Fibroblast of skin of scalp (primary cell): ENCODE measurements at regions not wholly inside any gene's neighbourhood (a gene's known extent, or its start where the extent isn't known, plus 50 kb on each side); places are given as distances from the start of the nearest gene placed in this dataset.
A peak's percentile ranks its signal among the peaks of the same experiment; 100 is the strongest.

Experiments used
- DNase-seq: peaks from one replicate; pipeline ENCODE4 v3.0.0-alpha.2; 2013

DNA sequence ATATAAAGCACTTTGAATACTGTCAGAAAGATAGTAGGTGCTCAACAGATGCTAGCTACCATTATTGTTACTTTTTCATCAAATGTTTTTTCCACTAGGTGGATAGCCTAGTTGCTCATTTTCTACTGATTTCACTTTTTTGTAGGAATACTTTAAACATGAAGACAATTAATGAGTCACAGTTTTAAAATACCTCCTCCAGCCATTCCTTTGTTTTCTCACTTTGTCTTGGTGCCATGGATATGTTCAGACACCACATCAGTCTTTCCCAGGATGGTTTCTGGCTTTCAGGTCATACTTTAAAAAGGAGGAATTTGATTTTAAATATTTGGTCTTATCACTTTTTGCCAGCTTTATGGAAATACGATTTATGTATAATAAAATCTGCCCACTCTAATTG lies 147.1 kb upstream of the MGMT start:
- DNase-seq: no peak

DNA sequence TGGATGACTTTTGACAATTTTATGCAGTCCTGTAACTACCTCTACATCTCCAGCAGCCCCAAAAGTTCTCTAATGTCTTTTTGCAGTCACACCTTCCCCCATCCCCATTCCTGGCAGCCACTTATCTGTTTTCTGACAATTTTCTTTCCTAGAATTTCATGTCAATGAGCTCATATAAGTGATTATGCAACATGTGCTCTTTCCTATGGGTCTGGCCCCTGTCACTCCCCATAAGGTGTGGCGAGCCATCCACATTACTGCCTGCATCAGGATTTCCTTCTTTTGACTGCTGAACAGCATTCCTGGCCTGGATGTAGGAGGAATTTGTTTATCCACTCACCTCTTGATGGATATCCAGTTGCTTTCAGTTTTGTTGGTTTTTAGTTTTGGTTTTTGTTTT lies 146.7 kb upstream of the MGMT start:
- DNase-seq: no peak

DNA sequence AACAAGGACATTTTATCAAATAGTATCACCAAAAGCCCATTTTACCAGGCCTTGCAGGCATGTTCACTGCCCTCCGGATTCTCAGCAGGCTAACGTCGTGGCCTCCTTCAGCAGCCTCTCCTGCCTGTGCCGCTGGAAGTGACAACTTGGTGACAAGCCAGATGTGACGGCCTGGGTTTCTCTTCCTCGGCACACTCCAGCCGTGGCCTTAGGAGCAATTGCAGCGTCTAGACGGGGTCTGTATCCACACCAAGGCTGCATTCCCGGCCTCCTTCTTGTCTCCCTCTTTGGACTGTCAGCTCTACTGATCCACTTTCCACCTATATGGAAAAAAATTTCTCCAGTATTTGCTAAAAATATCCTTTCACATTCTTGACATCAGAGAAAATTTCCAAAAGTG lies 145.3 kb upstream of the MGMT start:
- DNase-seq: no peak

DNA sequence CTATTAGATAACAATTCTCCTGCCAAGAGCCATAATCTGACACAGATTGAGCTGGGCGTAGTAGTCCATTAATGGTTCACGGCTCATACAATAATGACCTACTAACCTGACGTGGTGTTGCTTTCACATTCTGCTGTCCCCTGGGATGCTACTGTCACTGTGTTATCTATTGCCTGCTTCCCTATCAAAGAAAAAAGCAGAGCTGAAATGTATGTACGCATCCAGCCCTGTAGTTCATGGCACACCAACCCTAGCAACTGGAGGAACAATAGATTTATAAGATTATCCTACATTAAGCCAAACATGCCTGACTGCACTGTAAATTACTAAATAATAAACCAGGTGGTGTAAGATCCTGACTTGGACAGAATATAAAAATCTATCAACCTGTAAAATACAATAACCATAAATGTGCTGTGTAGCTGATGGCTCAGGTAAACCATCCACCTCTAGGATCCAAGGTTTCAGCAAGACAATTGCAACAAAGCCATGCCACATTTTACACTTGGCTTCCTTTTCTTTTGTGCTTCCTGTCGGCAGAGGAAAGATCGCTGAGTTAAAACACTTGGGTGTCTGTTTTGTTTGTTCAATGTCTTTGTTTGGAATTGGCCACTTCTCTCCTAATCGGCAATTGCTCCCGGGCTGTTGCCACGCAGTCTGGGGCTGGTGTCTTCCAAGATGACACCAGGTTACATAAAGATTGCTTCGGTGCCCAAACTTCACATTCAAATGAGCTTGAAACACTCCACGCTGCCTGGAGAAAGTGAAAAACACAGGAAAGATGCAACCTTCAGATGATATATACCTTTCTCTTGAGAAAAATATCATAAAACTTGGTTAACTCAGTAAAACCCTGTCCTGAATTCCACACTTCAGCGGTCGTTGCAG lies 143.9 kb upstream of the MGMT start:
- no peak for DNase-seq

DNA sequence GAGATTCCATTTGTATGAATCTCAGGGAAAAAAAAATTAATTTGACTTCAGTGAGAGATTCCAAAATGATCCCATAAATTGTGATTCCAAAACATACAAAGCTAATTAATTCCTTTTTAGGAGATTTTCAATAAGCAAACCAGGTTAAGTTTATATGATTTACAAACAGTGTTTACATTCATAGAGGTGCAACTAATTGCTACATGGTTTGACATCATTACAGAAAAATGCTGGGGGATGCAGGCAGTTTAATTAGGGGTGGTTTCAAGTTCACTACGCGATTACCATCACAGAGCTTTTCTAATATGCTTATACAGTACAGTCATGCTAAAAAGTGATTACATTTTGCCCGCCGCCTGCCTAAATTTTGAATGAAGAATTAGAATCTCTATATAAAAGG lies 143.2 kb upstream of the MGMT start:
- DNase-seq: no peak

DNA sequence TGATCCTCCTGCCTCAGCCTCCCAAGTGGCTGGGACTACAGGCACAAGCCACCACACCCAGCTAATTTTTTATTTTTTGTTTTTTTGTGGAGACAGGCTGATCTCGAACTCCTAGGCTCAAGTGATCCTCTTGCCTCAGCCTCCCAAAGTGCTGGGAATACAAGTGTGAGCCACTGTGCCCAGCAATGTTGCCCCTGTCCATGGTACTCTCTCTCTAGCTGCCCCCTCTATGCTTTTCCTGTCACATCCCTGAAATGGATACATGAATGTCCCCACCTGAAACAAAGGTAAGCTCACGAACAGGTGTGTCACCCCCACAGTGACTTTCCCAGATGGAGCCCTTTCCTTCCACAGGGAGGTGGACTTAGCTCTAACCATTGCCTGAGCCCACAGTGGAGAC lies 141.1 kb upstream of the MGMT start:
- DNase-seq: no peak

DNA sequence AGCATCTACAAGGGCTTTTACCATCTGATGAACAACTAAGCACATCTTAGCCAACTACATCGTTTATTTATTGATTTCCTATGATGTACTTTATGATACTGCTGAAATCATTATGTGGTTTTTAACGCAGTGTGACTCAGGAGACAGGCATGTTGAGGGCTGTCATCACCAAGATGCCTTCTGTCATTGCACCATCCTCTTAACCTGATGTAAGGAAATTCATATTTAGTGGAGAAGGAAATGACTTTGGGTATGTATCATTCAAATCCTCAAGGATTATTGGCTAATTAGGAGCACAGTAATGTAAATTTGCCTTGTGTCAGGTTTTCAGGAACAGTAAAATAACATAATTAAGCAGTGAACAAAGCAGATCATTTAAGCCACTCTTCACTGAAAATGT lies 138.5 kb upstream of the MGMT start:
- peak; percentile 8 for DNase-seq

DNA sequence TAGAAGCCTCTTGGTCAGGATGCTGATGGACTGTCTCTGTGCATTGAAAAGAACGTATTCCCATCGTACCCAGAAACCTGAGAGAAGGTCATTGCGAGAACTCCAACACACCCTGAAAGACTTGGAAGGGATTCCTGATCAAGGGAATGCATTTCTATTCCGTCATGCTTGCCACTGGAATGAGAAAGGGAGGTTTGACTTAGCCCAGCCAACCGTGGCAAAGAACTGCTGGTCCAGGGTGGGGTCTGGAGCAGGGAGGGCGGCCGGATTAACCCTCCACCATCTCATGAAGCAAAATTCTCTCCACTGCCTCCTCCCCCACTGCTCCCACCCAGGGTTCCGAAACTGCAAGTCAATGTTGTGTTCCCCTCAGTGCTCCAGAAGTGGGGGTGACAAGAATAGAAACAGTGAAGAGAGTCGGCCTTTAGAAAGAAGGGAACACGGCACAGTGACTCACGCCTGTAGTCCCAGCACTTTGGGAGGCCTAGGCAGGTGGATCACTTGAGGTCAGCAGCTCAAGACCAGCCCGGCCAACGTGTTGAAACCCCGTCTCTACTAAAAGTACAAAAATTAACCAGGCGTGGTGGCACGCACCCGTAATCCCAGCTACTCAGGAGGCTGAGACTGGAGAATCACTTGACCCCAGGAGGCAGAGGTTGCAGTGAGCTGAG lies 137.5 kb upstream of the MGMT start:
- no peak for DNase-seq

DNA sequence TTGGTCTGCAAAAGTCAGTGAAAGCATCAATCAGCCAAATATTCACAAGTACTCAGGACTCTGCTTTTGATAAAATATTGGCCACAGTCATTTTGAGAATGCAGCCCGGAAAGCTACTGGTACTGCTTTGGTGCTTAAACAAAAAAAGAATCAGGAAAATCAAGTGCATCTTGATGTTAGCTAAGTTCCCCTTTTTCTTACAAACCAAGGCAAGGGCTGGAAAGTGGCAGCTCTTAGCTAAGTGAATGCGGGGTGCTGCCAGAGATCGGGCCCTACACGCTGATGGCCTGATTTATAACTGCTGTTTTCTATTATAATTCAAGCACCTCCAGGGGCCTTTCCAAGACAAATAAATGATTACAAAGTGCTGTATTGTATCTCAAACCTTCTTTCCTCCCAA lies 136.8 kb upstream of the MGMT start:
- no peak for DNase-seq

DNA sequence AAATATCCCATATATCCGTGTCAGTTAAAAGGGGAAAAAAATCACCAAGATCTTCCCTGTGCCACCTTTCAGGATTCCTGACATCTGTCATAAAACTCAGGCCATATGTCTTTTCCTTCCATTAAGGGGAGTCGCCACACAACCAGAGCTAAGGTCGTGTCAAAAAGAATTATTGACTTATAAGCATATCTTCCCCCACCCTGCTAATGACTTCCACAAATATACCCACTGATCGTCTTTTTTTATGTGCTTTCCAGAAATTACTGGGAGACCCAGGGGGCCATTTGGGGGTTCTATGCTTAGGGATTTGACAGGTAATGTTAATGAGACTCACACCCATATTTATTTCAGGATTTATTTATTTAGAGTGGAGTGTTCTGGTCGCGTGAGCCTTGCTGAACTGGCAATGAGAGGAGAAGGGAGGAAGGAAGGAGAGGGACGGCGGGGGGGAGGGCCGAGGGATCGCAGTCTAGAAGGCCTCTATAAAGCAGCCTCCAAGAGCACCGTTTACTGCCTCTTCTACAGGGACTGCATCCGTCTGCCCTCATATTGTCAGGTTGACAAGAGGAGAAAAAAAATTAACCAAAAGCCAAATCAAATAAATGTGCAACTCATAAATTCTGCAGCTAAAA lies 135.7 kb upstream of the MGMT start:
- DNase-seq: no peak

DNA sequence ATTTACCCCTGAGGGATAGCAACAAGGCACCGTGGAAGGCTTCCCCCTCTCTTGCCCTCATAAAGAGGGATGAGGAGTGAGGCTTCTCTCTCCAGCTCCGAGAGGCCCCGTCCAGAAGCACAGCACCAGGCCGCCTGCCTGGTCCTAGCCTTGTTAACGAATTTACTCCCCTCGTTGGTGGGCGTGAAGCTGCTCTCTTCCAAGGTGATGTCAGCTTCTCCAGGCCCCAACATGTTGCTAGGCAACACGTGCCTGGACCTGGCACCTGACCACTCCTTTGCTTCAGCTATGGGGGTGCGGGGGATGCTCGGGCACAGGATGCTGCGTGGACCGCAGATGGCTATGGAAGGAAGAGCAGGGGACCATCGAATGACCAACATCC lies 135.2 kb upstream of the MGMT start:
- DNase-seq: no peak

DNA sequence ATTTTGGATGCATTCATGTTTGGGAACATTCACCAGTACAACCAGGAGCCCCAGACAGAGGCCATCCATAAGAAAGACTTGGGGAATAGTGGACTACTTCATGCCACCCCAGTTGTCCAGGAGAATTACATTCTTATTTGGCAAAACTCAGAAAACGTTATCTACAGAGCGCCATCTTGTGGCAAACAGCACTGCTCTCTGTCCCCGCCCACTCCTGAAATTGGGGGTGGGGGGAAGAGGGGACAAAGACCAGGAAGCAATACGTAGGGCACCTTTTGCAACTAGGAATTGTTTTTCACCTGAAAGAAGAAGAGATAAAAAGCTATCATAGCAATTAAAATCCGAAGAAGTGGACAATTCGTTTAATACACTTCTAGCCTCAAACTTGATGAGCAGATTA lies 134.6 kb upstream of the MGMT start:
- peak; percentile 4 for DNase-seq

DNA sequence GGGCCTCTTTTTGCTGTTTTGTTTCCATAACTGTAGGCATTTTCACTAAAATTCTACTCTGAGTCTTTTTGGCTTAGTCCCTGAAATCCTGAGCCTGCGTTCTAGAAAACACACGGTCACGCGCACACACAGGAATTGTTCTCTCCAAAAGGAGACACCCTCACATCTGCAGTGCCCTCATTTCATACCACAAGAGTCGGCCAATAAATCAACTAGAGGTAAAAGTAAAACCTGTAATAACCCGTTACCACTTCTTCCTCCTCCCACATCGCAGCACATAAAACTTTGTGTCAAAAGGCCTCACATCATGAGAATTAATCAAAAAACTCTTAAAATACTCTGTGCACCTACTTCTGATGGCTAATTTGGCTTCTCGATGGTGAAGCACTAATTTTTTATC lies 133.3 kb upstream of the MGMT start:
- no peak for DNase-seq

DNA sequence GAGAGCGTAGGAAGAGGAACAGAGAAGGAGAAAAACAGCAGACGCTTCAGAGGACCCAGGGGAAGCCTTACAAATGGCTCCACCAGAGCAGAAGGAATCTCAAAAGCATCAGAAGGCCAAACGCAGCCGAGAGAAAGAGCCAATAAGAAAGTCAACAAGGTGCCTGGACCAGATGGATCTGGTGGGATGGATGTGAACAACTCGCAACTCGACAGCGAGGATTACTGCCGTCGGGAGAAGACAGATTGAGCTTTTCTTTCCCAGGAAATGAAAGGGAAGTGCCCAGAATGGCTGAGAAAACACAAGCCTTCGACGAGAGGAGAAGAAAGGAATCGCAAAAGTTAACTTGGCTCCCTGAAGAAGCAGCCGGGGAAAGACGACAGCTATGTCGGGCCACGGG lies 132.8 kb upstream of the MGMT start:
- no peak for DNase-seq

DNA sequence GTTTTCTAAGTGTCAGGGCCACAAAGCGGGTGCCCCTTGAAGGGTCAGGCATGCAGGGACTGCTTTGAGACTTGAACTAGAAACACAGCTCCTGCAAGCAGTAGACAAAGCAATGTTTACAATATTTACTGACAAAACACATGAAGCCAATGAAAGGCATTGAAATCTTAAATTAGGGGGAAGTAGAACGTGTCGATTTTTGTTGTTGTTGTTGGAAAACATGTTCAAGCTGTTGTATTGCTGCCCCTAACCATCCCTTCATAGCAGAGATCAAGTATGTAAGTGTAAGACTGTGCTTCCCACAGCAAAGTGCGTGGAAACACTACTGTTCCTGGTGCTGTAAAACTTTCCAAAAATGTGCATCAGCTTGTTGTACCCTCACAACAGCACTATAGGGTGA lies 131.6 kb upstream of the MGMT start:
- DNase-seq: no peak

DNA sequence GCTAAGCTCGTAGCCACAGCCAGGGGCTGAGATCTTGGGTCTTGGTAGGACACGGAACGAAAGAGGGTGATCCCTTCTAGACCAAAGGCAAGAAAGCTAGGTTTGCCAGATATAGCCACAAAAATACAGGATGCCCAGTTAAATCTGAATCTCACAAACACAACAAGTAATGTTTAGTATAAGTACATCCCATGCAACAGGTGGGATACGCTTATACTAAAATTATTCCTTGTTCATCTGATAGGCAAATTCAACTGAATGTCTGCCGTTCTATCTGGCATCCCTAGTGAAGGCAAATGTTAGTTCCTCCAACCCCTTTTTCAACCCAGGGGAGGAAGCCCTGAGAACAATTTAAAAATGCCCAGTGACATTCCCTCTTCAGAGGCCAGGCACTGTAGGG lies 131.1 kb upstream of the MGMT start:
- DNase-seq: no peak

DNA sequence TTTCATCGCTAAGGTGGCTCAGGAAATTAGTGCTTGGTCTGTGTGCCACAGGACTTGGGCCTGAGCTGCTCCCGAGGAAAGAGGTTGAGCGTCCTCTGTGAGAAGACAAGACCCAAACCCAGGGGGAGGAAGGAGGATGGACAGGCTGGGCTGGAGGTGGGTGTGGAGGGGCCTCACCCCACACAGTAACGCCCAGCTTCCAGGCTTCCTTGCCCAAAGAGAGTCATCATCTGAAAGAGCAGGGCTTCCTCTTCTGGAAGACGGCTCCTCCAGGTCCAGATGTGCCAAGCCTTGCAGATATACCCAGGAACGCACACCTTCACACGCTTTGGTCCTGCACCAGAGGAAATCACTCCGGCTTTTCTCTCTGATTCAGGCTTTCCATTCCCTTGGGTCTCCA lies 127.8 kb upstream of the MGMT start:
- no peak for DNase-seq

DNA sequence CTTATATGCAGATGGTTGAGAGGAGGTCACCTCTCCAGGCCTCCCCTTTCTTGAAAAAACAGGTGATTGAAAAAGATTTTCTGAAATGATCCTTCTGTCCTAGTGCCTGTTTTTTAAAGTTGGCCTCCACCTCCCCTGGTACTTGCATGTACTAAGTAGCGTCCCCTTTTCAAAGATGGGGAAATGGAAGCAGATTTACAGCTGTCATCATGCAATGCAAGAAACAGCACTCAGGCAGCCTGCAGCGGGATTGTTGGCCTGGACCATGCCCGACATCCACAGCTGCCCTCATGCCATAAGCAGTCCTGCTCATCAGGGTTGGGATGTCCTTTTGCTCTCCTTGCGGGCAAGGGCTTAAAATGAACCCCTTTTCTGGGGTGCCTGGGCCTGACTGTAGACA lies 127.2 kb upstream of the MGMT start:
- DNase-seq: no peak

DNA sequence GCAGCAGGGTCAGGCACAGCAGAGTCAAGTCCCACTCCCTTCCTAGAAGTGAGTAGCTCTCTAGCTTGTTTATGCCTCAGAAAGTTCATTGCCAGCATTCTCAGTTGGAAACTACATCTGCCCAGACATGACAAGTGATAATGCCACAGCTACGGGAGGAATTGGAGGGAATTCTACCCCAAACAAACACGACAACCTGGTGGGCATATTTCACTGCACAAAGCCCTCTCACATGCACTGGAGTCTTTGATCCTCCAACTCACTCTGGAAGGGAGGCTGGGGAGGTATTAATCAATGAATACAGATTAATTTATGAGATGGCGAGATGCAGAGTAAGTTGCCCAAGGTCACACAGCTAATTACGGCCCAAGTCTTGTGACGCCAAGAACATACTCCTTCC lies 126.0 kb upstream of the MGMT start:
- no peak for DNase-seq

DNA sequence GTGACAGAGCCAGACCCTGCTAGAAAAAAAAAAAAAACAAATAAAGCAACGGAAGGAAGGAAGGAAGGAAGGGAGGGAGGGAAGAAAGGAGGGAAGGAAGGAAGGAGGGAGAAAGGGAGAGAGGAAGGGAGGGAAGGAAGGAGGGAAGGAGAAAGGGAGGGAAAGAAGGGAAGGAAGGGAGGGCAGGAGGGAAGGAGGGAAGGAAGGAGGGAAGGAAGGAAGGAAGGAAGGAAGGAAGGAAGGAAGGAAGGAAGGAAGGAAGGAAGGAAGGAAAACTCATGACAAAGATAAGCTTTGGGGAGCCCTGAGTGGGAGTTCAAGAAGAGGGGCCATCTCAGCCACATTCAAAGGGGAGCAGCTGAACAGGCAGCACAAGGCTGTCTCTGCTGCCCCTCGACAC lies 124.7 kb upstream of the MGMT start:
- no peak for DNase-seq

DNA sequence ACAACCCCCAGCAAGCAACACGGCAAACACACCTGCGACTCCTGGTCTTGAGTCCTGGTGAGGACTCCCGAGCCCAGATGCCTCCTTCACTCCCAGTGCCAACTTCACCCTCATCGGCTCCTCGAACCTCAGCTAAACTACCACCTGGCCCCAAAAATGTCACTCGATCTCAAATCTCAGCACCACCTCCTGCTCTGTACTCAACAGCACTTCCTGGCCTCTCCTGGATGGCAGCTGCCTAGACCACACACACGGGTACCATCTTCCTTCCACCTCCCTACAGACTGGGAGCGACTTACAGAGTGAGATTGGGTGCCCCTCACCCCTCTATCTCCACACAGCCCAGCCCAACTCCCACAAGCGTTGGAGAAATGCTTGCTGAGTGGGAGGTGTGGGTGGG lies 123.9 kb upstream of the MGMT start:
- DNase-seq: no peak

DNA sequence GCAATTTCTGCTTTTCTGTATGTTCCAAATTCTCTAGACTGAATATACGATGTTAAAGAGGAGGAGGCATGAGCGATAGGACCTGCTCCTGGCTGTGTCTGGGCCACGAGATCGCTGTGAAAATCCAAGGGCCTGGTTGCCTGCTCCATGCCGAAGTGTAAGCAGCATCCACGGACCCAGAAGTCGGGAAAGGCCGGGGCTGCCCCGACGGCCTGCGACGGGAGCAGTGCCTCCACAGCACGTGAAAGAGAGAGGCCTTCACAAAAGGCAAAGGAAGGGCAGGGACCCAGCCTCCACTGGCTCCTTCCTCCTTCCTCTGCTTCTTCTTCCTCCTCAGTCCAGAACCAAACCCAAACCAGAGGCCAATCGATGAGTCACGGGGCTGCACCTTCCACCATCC lies 122.9 kb upstream of the MGMT start:
- DNase-seq: no peak

DNA sequence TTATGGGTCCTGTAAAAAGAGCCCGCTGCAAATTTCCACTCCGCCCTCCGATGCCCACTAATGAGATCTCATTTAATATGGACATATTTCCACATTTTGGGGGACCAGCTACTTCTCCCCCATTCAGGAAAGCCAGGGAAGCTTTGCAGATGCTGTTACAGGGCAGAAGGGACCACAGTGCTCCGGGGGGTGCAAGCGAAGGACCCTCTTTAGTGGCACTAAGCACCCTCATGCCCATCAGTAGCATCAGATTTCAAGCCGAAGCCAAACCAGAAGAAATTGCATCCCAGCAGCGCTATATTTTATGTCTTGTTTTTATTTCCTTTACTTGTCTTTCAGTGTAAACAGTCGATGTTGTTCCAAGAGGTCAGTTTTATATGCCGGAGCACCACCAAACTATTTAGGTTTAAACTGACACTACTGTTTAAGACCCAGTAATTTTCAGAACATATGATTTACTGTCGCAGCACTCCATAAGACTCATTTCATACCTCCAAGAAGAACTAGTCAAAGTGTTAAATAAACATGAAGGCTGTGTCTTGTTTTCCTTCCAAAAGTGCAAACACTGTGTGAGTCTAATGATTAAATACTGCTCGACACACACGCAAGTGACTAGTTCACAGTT lies 122.2 kb upstream of the MGMT start:
- no peak for DNase-seq

DNA sequence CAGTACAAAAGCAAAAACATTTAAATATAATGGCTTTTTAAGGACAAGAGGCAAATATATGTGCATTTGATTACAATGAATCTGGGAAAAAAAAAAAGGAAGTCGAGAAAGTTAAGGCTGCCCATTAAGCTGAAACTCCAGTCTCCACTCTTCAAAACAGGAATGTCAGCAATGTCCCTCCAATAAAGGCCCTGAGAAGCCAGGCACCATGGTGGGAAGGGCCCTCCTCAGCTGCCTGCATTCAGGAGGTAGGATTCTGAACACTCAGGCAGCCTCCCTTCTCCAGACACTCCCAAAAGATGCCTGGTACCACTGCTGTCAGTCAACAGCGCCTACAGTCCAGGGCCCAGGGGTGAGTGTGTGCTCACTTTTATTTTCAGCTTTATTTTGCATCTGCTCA lies 121.3 kb upstream of the MGMT start:
- DNase-seq: no peak
